ENCODE measurements at regions not wholly inside any gene's neighbourhood (a gene's known extent, or its start where the extent isn't known, plus 50 kb on each side); places are given as distances from the start of the nearest gene placed in this dataset.

- H3K9me3 ChIP-seq (ENCODE audit: control insufficient read depth in 2 of 2, low read length in 2 of 2): no peaks in the 10 kb centered on the region
- H3K4me3 ChIP-seq (ENCODE audit: low read length in 2 of 2): no peak overlapping the region
- no peaks in the 10 kb centered on the region for H3K27me3 ChIP-seq (ENCODE audit: control insufficient read depth in 2 of 2, insufficient read depth in 2 of 2, low read length in 2 of 2)
- H3K9ac ChIP-seq (ENCODE audit: low read depth in 1 of 2, low read length in 2 of 2): no peak overlapping the region
- no peaks in the 10 kb centered on the region for H3K36me3 ChIP-seq (ENCODE audit: control insufficient read depth in 2 of 2, insufficient read depth in 2 of 2, low read length in 2 of 2)
- H3K4me1 ChIP-seq (ENCODE audit: control insufficient read depth in 2 of 2, insufficient read depth in 2 of 2, low read length in 2 of 2): no peaks in the 10 kb centered on the region
- H3K27ac ChIP-seq (ENCODE audit: low read depth in 2 of 2, low read length in 2 of 2): no peak overlapping the region
Observed at GRCh38 chr18:24543086-24543794, 82.8 kb downstream of the HRH4 start.

- H3K9me3 ChIP-seq (ENCODE audit: control insufficient read depth in 2 of 2, low read length in 2 of 2): no peaks in the 10 kb centered on the region
- H3K4me1 ChIP-seq (ENCODE audit: control insufficient read depth in 2 of 2, insufficient read depth in 2 of 2, low read length in 2 of 2): no peaks in the 10 kb centered on the region
- no peaks in the 10 kb centered on the region for H3K27me3 ChIP-seq (ENCODE audit: control insufficient read depth in 2 of 2, insufficient read depth in 2 of 2, low read length in 2 of 2)
- no peaks in the 10 kb centered on the region for H3K36me3 ChIP-seq (ENCODE audit: control insufficient read depth in 2 of 2, insufficient read depth in 2 of 2, low read length in 2 of 2)
- H3K27ac ChIP-seq (ENCODE audit: low read depth in 2 of 2, low read length in 2 of 2): no peak overlapping the region
- no peak overlapping the region for H3K9ac ChIP-seq (ENCODE audit: low read depth in 1 of 2, low read length in 2 of 2)
- no peak overlapping the region for H3K4me3 ChIP-seq (ENCODE audit: low read length in 2 of 2)
Observed at GRCh38 chr18:24543795-24544498, 83.5 kb downstream of the HRH4 start.

GRCh38 chr18:24544949-24545348, 84.5 kb downstream of the HRH4 start:
- no peak overlapping the region for H3K4me3 ChIP-seq (ENCODE audit: low read length in 2 of 2)
- H3K9me3 ChIP-seq (ENCODE audit: control insufficient read depth in 2 of 2, low read length in 2 of 2): no peaks in the 10 kb centered on the region
- H3K27ac ChIP-seq (ENCODE audit: low read depth in 2 of 2, low read length in 2 of 2): no peak overlapping the region
- H3K27me3 ChIP-seq (ENCODE audit: control insufficient read depth in 2 of 2, insufficient read depth in 2 of 2, low read length in 2 of 2): no peaks in the 10 kb centered on the region
- no peaks in the 10 kb centered on the region for H3K4me1 ChIP-seq (ENCODE audit: control insufficient read depth in 2 of 2, insufficient read depth in 2 of 2, low read length in 2 of 2)
- H3K36me3 ChIP-seq (ENCODE audit: control insufficient read depth in 2 of 2, insufficient read depth in 2 of 2, low read length in 2 of 2): no peaks in the 10 kb centered on the region
- H3K9ac ChIP-seq (ENCODE audit: low read depth in 1 of 2, low read length in 2 of 2): no peak overlapping the region

- Histone ChIP-seq H3K9ac (ENCODE audit: low read depth in 1 of 2, low read length in 2 of 2) (no peak overlapping the region), H3K4me1 (ENCODE audit: control insufficient read depth in 2 of 2, insufficient read depth in 2 of 2, low read length in 2 of 2) (no peaks in the 10 kb centered on the region), H3K27me3 (ENCODE audit: control insufficient read depth in 2 of 2, insufficient read depth in 2 of 2, low read length in 2 of 2) (no peaks in the 10 kb centered on the region), H3K9me3 (ENCODE audit: control insufficient read depth in 2 of 2, low read length in 2 of 2) (no peaks in the 10 kb centered on the region), H3K4me3 (ENCODE audit: low read length in 2 of 2) (no peak overlapping the region), H3K36me3 (ENCODE audit: control insufficient read depth in 2 of 2, insufficient read depth in 2 of 2, low read length in 2 of 2) (no peaks in the 10 kb centered on the region), H3K27ac (ENCODE audit: low read depth in 2 of 2, low read length in 2 of 2) (no peak overlapping the region)
Observed at GRCh38 chr18:24545651-24546050, 85.2 kb downstream of the HRH4 start.

GRCh38 chr18:24546307-24546706, 85.9 kb downstream of the HRH4 start:
- Histone ChIP-seq H3K27ac (ENCODE audit: low read depth in 2 of 2, low read length in 2 of 2) (no peak overlapping the region), H3K36me3 (ENCODE audit: control insufficient read depth in 2 of 2, insufficient read depth in 2 of 2, low read length in 2 of 2) (no peaks in the 10 kb centered on the region), H3K4me1 (ENCODE audit: control insufficient read depth in 2 of 2, insufficient read depth in 2 of 2, low read length in 2 of 2) (no peaks in the 10 kb centered on the region), H3K9ac (ENCODE audit: low read depth in 1 of 2, low read length in 2 of 2) (no peak overlapping the region), H3K4me3 (ENCODE audit: low read length in 2 of 2) (no peak overlapping the region), H3K27me3 (ENCODE audit: control insufficient read depth in 2 of 2, insufficient read depth in 2 of 2, low read length in 2 of 2) (no peaks in the 10 kb centered on the region), H3K9me3 (ENCODE audit: control insufficient read depth in 2 of 2, low read length in 2 of 2) (no peaks in the 10 kb centered on the region)

- Histone ChIP-seq H3K36me3 (ENCODE audit: control insufficient read depth in 2 of 2, insufficient read depth in 2 of 2, low read length in 2 of 2) (no peaks in the 10 kb centered on the region), H3K9me3 (ENCODE audit: control insufficient read depth in 2 of 2, low read length in 2 of 2) (no peaks in the 10 kb centered on the region), H3K4me1 (ENCODE audit: control insufficient read depth in 2 of 2, insufficient read depth in 2 of 2, low read length in 2 of 2) (no peaks in the 10 kb centered on the region), H3K27ac (ENCODE audit: low read depth in 2 of 2, low read length in 2 of 2) (no peak overlapping the region), H3K9ac (ENCODE audit: low read depth in 1 of 2, low read length in 2 of 2) (no peak overlapping the region), H3K27me3 (ENCODE audit: control insufficient read depth in 2 of 2, insufficient read depth in 2 of 2, low read length in 2 of 2) (no peaks in the 10 kb centered on the region), H3K4me3 (ENCODE audit: low read length in 2 of 2) (no peak overlapping the region)
Observed at GRCh38 chr18:24548583-24548982, 88.1 kb downstream of the HRH4 start.

GRCh38 chr18:24552218-24552617, 91.8 kb downstream of the HRH4 start:
- Histone ChIP-seq H3K9me3 (ENCODE audit: control insufficient read depth in 2 of 2, low read length in 2 of 2) (no peaks in the 10 kb centered on the region), H3K36me3 (ENCODE audit: control insufficient read depth in 2 of 2, insufficient read depth in 2 of 2, low read length in 2 of 2) (no peaks in the 10 kb centered on the region), H3K4me3 (ENCODE audit: low read length in 2 of 2) (no peak overlapping the region), H3K9ac (ENCODE audit: low read depth in 1 of 2, low read length in 2 of 2) (no peak overlapping the region), H3K4me1 (ENCODE audit: control insufficient read depth in 2 of 2, insufficient read depth in 2 of 2, low read length in 2 of 2) (no peaks in the 10 kb centered on the region), H3K27me3 (ENCODE audit: control insufficient read depth in 2 of 2, insufficient read depth in 2 of 2, low read length in 2 of 2) (no peaks in the 10 kb centered on the region), H3K27ac (ENCODE audit: low read depth in 2 of 2, low read length in 2 of 2) (no peak overlapping the region)

GRCh38 chr18:24553571-24554285, 93.3 kb downstream of the HRH4 start:
- no peaks in the 10 kb centered on the region for H3K9me3 ChIP-seq (ENCODE audit: control insufficient read depth in 2 of 2, low read length in 2 of 2)
- H3K4me1 ChIP-seq (ENCODE audit: control insufficient read depth in 2 of 2, insufficient read depth in 2 of 2, low read length in 2 of 2): no peaks in the 10 kb centered on the region
- no peaks in the 10 kb centered on the region for H3K36me3 ChIP-seq (ENCODE audit: control insufficient read depth in 2 of 2, insufficient read depth in 2 of 2, low read length in 2 of 2)
- H3K4me3 ChIP-seq (ENCODE audit: low read length in 2 of 2): no peak overlapping the region
- no peaks in the 10 kb centered on the region for H3K27me3 ChIP-seq (ENCODE audit: control insufficient read depth in 2 of 2, insufficient read depth in 2 of 2, low read length in 2 of 2)
- no peak overlapping the region for H3K9ac ChIP-seq (ENCODE audit: low read depth in 1 of 2, low read length in 2 of 2)
- H3K27ac ChIP-seq (ENCODE audit: low read depth in 2 of 2, low read length in 2 of 2): no peak overlapping the region

- Histone ChIP-seq H3K36me3 (ENCODE audit: control insufficient read depth in 2 of 2, insufficient read depth in 2 of 2, low read length in 2 of 2) (no peaks in the 10 kb centered on the region), H3K9ac (ENCODE audit: low read depth in 1 of 2, low read length in 2 of 2) (no peak overlapping the region), H3K27ac (ENCODE audit: low read depth in 2 of 2, low read length in 2 of 2) (no peak overlapping the region), H3K9me3 (ENCODE audit: control insufficient read depth in 2 of 2, low read length in 2 of 2) (no peaks in the 10 kb centered on the region), H3K4me1 (ENCODE audit: control insufficient read depth in 2 of 2, insufficient read depth in 2 of 2, low read length in 2 of 2) (no peaks in the 10 kb centered on the region), H3K27me3 (ENCODE audit: control insufficient read depth in 2 of 2, insufficient read depth in 2 of 2, low read length in 2 of 2) (no peaks in the 10 kb centered on the region), H3K4me3 (ENCODE audit: low read length in 2 of 2) (no peak overlapping the region)
Observed at GRCh38 chr18:24558403-24558802, 98.0 kb downstream of the HRH4 start.

GRCh38 chr18:24559526-24559925, 99.1 kb downstream of the HRH4 start:
- Histone ChIP-seq H3K4me1 (ENCODE audit: control insufficient read depth in 2 of 2, insufficient read depth in 2 of 2, low read length in 2 of 2) (no peaks in the 10 kb centered on the region), H3K27me3 (ENCODE audit: control insufficient read depth in 2 of 2, insufficient read depth in 2 of 2, low read length in 2 of 2) (no peaks in the 10 kb centered on the region), H3K36me3 (ENCODE audit: control insufficient read depth in 2 of 2, insufficient read depth in 2 of 2, low read length in 2 of 2) (no peaks in the 10 kb centered on the region), H3K9ac (ENCODE audit: low read depth in 1 of 2, low read length in 2 of 2) (no peak overlapping the region), H3K9me3 (ENCODE audit: control insufficient read depth in 2 of 2, low read length in 2 of 2) (no peaks in the 10 kb centered on the region), H3K4me3 (ENCODE audit: low read length in 2 of 2) (no peak overlapping the region), H3K27ac (ENCODE audit: low read depth in 2 of 2, low read length in 2 of 2) (no peak overlapping the region)
